Amygdala (tissue), 56 donors: ENCODE measurements at regions not wholly inside any gene's neighbourhood (a gene's known extent, or its start where the extent isn't known, plus 50 kb on each side); places are given as distances from the start of the nearest gene placed in this dataset.

ENCODE experiments used
- DNase-seq, 56 donors: peaks; one replicate each; lab custom pipeline; 2025; lab: John Stamatoyannopoulos, UW

- DNase-seq, result no peak
Observed at GRCh38 chr9:109937861-109938453, 158.0 kb downstream of the PALM2AKAP2 start.

GRCh38 chr9:109939698-109940342, 159.8 kb downstream of the PALM2AKAP2 start:
- DNase-seq, result no peak

- no peak for DNase-seq
Observed at GRCh38 chr9:109940561-109940960, 160.6 kb downstream of the PALM2AKAP2 start.

- no peak for DNase-seq
Observed at GRCh38 chr9:109941771-109942170, 161.8 kb downstream of the PALM2AKAP2 start.

- DNase-seq, result no peak
Observed at GRCh38 chr9:109945573-109945972, 165.6 kb downstream of the PALM2AKAP2 start.

- DNase-seq, result no peak
Observed at GRCh38 chr9:109948453-109948852, 168.5 kb downstream of the PALM2AKAP2 start.

GRCh38 chr9:109950710-109951443, 170.9 kb downstream of the PALM2AKAP2 start:
- no peak for DNase-seq

GRCh38 chr9:109953300-109953699, 173.3 kb downstream of the PALM2AKAP2 start:
- DNase-seq, result no peak

- DNase-seq, result no peak
Observed at GRCh38 chr9:109953813-109954497, 174.0 kb downstream of the PALM2AKAP2 start.

GRCh38 chr9:109956717-109957440, 176.9 kb downstream of the PALM2AKAP2 start:
- DNase-seq, result no peak

- DNase-seq, result no peak
Observed at GRCh38 chr9:109959679-109960078, 179.7 kb downstream of the PALM2AKAP2 start.

GRCh38 chr9:109961626-109962025, 181.6 kb downstream of the PALM2AKAP2 start:
- DNase-seq, result no peak

GRCh38 chr9:109962215-109962614, 182.2 kb downstream of the PALM2AKAP2 start:
- DNase-seq, result no peak

- DNase-seq, result no peak
Observed at GRCh38 chr9:109963079-109963478, 183.1 kb downstream of the PALM2AKAP2 start.

- no peak for DNase-seq
Observed at GRCh38 chr9:109966643-109967368, 186.8 kb downstream of the PALM2AKAP2 start.

- DNase-seq, result no peak
Observed at GRCh38 chr9:109967651-109968642, 187.9 kb downstream of the PALM2AKAP2 start.

- DNase-seq, result no peak
Observed at GRCh38 chr9:109969011-109969410, 189.0 kb downstream of the PALM2AKAP2 start.

GRCh38 chr9:109969573-109970237, 189.7 kb downstream of the PALM2AKAP2 start:
- no peak for DNase-seq
